Stomach smooth muscle (tissue), 2 donors: ENCODE measurements at regions not wholly inside any gene's neighbourhood (a gene's known extent, or its start where the extent isn't known, plus 50 kb on each side); places are given as distances from the start of the nearest gene placed in this dataset.

Experiments
- H3K27ac ChIP-seq: one replicate; pipeline ENCODE4 v1.7.0; 2013; ENCODE audit warnings: mild to moderate bottlenecking, low read length, inconsistent platforms
- H3K27me3 ChIP-seq, 2 donors: one replicate each; pipeline ENCODE4 v1.7.0; 2013; ENCODE audit warnings: low read length in 2 of 2; ENCODE audit not compliant: insufficient read depth in 2 of 2, control insufficient read depth in 1 of 2
- H3K36me3 ChIP-seq, 2 donors: one replicate each; pipeline ENCODE4 v1.7.0; 2013; ENCODE audit warnings: low read length in 2 of 2; ENCODE audit not compliant: control insufficient read depth in 2 of 2, insufficient read depth in 2 of 2
- H3K4me1 ChIP-seq: one replicate; pipeline ENCODE4 v1.7.0; 2013; ENCODE audit warnings: low read length; ENCODE audit not compliant: control insufficient read depth, insufficient read depth
- H3K4me3 ChIP-seq, 2 donors: one replicate each; pipeline ENCODE4 v1.7.0; 2013; ENCODE audit warnings: low read length in 2 of 2
- H3K9ac ChIP-seq, 2 donors: one replicate each; pipeline ENCODE4 v1.7.0; 2013; ENCODE audit warnings: low read length in 2 of 2, mild to moderate bottlenecking in 1 of 2
- H3K9me3 ChIP-seq, 2 donors: one replicate each; pipeline ENCODE4 v1.7.0; 2013; ENCODE audit warnings: low read length in 2 of 2; ENCODE audit not compliant: control insufficient read depth in 2 of 2
- donor health status: healthy.
- donor health status: Pancreatic carcinoma.

GRCh38 chr2:15832030-15832709 is 108.2 kb upstream of the MYCN start:
- H3K9me3 ChIP-seq, result no peaks in the 10 kb centered on the region
- no peaks in the 10 kb centered on the region for H3K4me1 ChIP-seq
- H3K27ac ChIP-seq, result no peak overlapping the region
- no peaks in the 10 kb centered on the region for H3K36me3 ChIP-seq
- no peak overlapping the region for H3K9ac ChIP-seq
- H3K4me3 ChIP-seq, result no peak overlapping the region
- no peaks in the 10 kb centered on the region for H3K27me3 ChIP-seq

GRCh38 chr2:15832849-15833680 is 107.3 kb upstream of the MYCN start:
- H3K27ac ChIP-seq, result no peak overlapping the region
- no peak overlapping the region for H3K4me3 ChIP-seq
- H3K4me1 ChIP-seq, result no peaks in the 10 kb centered on the region
- no peaks in the 10 kb centered on the region for H3K27me3 ChIP-seq
- no peaks in the 10 kb centered on the region for H3K9me3 ChIP-seq
- no peaks in the 10 kb centered on the region for H3K36me3 ChIP-seq
- H3K9ac ChIP-seq, result no peak overlapping the region

GRCh38 chr2:15833731-15834130 is 106.6 kb upstream of the MYCN start:
- Histone ChIP-seq H3K36me3 (no peaks in the 10 kb centered on the region), H3K9ac (no peak overlapping the region), H3K27me3 (no peaks in the 10 kb centered on the region), H3K9me3 (no peaks in the 10 kb centered on the region), H3K4me1 (no peaks in the 10 kb centered on the region), H3K27ac (no peak overlapping the region), H3K4me3 (no peak overlapping the region)

GRCh38 chr2:15834381-15835031 is 105.8 kb upstream of the MYCN start:
- H3K4me3 ChIP-seq, result no peak overlapping the region
- no peaks in the 10 kb centered on the region for H3K9me3 ChIP-seq
- H3K4me1 ChIP-seq, result no peaks in the 10 kb centered on the region

GRCh38 chr2:15835991-15836688 is 104.2 kb upstream of the MYCN start:
- Histone ChIP-seq H3K9ac (no peak overlapping the region), H3K9me3 (no peaks in the 10 kb centered on the region), H3K27ac (no peak overlapping the region), H3K36me3 (no peaks in the 10 kb centered on the region), H3K27me3 (no peaks in the 10 kb centered on the region), H3K4me1 (no peaks in the 10 kb centered on the region), H3K4me3 (no peak overlapping the region)

More at GRCh38 chr2:15834381-15835031, 105.8 kb upstream of the MYCN start:
- no peaks in the 10 kb centered on the region for H3K36me3 ChIP-seq
- no peak overlapping the region for H3K27ac ChIP-seq
- no peak overlapping the region for H3K9ac ChIP-seq
- H3K27me3 ChIP-seq, result no peaks in the 10 kb centered on the region

GRCh38 chr2:15836689-15837610 is 103.4 kb upstream of the MYCN start:
- no peaks in the 10 kb centered on the region for H3K9me3 ChIP-seq
- H3K27me3 ChIP-seq, result no peaks in the 10 kb centered on the region
- H3K4me1 ChIP-seq, result no peaks in the 10 kb centered on the region
- H3K4me3 ChIP-seq, result no peak overlapping the region
- H3K27ac ChIP-seq, result no peak overlapping the region
- no peak overlapping the region for H3K9ac ChIP-seq
- no peaks in the 10 kb centered on the region for H3K36me3 ChIP-seq

- Histone ChIP-seq H3K4me1 (no peaks in the 10 kb centered on the region), H3K9me3 (no peaks in the 10 kb centered on the region), H3K27ac (no peak overlapping the region), H3K4me3 (no peak overlapping the region), H3K36me3 (no peaks in the 10 kb centered on the region), H3K27me3 (no peaks in the 10 kb centered on the region), H3K9ac (no peak overlapping the region)
These were observed 101.8 kb upstream of the MYCN start for GRCh38 chr2:15838481-15839090.

- no peaks in the 10 kb centered on the region for H3K9me3 ChIP-seq
- no peak overlapping the region for H3K27ac ChIP-seq
- H3K27me3 ChIP-seq, result no peaks in the 10 kb centered on the region
- H3K9ac ChIP-seq, result no peak overlapping the region
- H3K4me1 ChIP-seq, result no peaks in the 10 kb centered on the region
- H3K4me3 ChIP-seq, result no peak overlapping the region
- H3K36me3 ChIP-seq, result no peaks in the 10 kb centered on the region
These were observed 100.8 kb upstream of the MYCN start for GRCh38 chr2:15839426-15840124.

- no peaks in the 10 kb centered on the region for H3K4me1 ChIP-seq
- no peaks in the 10 kb centered on the region for H3K9me3 ChIP-seq
- H3K4me3 ChIP-seq, result no peak overlapping the region
- no peaks in the 10 kb centered on the region for H3K36me3 ChIP-seq
- no peak overlapping the region for H3K9ac ChIP-seq
- H3K27me3 ChIP-seq, result no peaks in the 10 kb centered on the region
- H3K27ac ChIP-seq, result no peak overlapping the region
These were observed 100.2 kb upstream of the MYCN start for GRCh38 chr2:15840148-15840547.
